ENCODE measurements at regions not wholly inside any gene's neighbourhood (a gene's known extent, or its start where the extent isn't known, plus 50 kb on each side); places are given as distances from the start of the nearest gene placed in this dataset.
A peak's percentile ranks its signal among the peaks of the same experiment; 100 is the strongest.

DNA sequence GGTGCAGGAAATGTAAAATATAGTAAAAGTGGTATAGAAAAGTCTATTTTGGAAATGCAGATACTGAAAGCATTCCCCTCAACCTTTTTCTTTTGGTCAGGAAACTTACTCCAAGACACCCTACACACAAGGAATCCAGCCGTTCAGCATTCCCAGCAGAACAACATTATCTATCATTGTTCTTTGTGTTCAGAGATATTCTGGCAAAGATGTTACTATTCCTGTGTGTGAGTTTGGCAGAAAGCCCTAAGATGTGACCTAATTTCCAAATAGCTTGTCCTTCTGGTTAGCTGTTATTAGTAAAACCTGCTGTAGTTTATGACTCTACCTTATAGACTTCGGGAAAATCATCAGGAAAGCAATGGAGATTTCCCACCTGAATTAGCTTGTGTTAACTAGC is 78.1 kb upstream of the PELI1 start:
- Histone ChIP-seq H3K4me3 (ENCODE audit: low read depth, low read length) (no peak overlapping the region), H3K27ac (ENCODE audit: low read depth, low read length) (no peak overlapping the region), H3K4me1 (ENCODE audit: control insufficient read depth, insufficient read depth, low read length) (peaks cover 44% of the 10 kb centered on the region)

DNA sequence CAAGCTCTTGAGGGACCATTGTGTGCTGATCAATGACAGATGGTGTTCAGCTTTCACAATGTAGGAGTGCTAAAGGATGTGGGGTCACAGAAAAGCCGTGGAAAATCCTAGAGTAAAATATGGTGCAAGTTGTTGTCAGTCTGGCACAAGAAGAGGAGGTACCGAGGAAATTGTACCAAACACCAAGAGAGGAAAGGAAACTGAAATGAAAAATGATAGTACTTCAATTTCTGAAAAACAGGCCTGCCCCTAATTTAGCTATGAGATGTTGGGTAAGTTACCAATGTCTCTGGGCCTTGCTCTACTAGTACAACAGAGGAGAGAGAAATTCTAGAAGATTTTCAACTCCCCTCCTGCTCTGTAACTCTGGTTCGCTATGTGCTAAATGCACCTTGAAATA is 78.8 kb upstream of the PELI1 start:
- H3K27me3 ChIP-seq (ENCODE audit: control insufficient read depth, insufficient read depth, low read length), result no peaks in the 10 kb centered on the region
- H3K27ac ChIP-seq (ENCODE audit: low read depth, low read length), result no peak overlapping the region
- peaks cover 46% of the 10 kb centered on the region for H3K4me1 ChIP-seq (ENCODE audit: control insufficient read depth, insufficient read depth, low read length)
- H3K4me3 ChIP-seq (ENCODE audit: low read depth, low read length), result no peak overlapping the region
- no peak overlapping the region for H3K9ac ChIP-seq (ENCODE audit: low read length)
- no peaks in the 10 kb centered on the region for H3K36me3 ChIP-seq (ENCODE audit: control insufficient read depth, insufficient read depth, low read length)
- no peaks in the 10 kb centered on the region for H3K9me3 ChIP-seq (ENCODE audit: control insufficient read depth, insufficient read depth, low read depth, low read length)

More for the DNA sequence above, 78.1 kb upstream of the PELI1 start:
- no peaks in the 10 kb centered on the region for H3K27me3 ChIP-seq (ENCODE audit: control insufficient read depth, insufficient read depth, low read length)
- no peaks in the 10 kb centered on the region for H3K9me3 ChIP-seq (ENCODE audit: control insufficient read depth, insufficient read depth, low read depth, low read length)
- H3K9ac ChIP-seq (ENCODE audit: low read length), result no peak overlapping the region
- H3K36me3 ChIP-seq (ENCODE audit: control insufficient read depth, insufficient read depth, low read length), result no peaks in the 10 kb centered on the region

DNA sequence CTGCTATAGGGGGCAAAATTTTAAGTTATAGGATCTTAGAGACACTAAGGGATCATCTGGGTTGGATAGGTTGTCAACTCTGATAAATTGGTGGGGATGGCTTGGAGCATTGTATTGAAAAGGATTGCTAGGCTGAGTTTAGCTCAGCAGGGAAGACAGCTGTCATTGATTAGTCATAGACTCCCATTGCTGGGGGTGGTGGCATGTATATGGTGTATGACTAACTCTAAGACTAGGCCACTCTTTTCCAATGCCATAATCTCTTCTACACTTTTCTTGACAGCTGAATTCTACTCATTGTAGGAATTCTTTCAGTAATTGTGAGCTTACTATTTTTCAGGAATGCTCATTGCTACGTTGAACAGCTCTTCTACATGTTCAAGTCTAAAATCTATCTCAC is 81.3 kb upstream of the PELI1 start:
- Histone ChIP-seq H3K4me1 (ENCODE audit: control insufficient read depth, insufficient read depth, low read length) (peaks cover 51% of the 10 kb centered on the region), H3K9me3 (ENCODE audit: control insufficient read depth, insufficient read depth, low read depth, low read length) (no peaks in the 10 kb centered on the region)

DNA sequence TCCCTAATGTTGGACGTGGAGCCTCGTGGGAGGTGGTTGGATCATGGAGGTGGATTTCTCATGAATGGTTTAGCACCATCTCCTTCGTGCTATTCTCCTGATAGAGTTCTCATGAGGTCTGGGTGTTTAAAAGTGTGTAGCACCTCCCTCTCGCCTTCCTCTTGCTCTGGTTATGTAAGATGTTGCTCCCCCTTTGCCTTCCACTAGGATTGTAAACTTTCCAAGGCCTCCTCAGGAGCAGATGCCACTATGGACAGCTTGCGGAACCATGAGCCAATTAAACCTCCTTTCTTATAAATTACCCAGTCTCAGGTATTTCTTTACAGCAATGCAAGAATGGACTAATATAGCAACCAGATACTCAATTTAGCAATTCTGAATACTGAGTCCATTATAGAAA is 82.4 kb upstream of the PELI1 start:
- no peak overlapping the region for H3K4me3 ChIP-seq (ENCODE audit: low read depth, low read length)
- H3K9me3 ChIP-seq (ENCODE audit: control insufficient read depth, insufficient read depth, low read depth, low read length), result no peaks in the 10 kb centered on the region
- no peaks in the 10 kb centered on the region for H3K27me3 ChIP-seq (ENCODE audit: control insufficient read depth, insufficient read depth, low read length)
- no peak overlapping the region for H3K27ac ChIP-seq (ENCODE audit: low read depth, low read length)
- H3K36me3 ChIP-seq (ENCODE audit: control insufficient read depth, insufficient read depth, low read length), result no peaks in the 10 kb centered on the region
- H3K9ac ChIP-seq (ENCODE audit: low read length), result no peak overlapping the region
- peaks cover 45% of the 10 kb centered on the region for H3K4me1 ChIP-seq (ENCODE audit: control insufficient read depth, insufficient read depth, low read length)

More for the DNA sequence above, 81.3 kb upstream of the PELI1 start:
- Histone ChIP-seq H3K27ac (ENCODE audit: low read depth, low read length) (no peak overlapping the region), H3K36me3 (ENCODE audit: control insufficient read depth, insufficient read depth, low read length) (no peaks in the 10 kb centered on the region), H3K4me3 (ENCODE audit: low read depth, low read length) (no peak overlapping the region), H3K27me3 (ENCODE audit: control insufficient read depth, insufficient read depth, low read length) (no peaks in the 10 kb centered on the region), H3K9ac (ENCODE audit: low read length) (no peak overlapping the region)

DNA sequence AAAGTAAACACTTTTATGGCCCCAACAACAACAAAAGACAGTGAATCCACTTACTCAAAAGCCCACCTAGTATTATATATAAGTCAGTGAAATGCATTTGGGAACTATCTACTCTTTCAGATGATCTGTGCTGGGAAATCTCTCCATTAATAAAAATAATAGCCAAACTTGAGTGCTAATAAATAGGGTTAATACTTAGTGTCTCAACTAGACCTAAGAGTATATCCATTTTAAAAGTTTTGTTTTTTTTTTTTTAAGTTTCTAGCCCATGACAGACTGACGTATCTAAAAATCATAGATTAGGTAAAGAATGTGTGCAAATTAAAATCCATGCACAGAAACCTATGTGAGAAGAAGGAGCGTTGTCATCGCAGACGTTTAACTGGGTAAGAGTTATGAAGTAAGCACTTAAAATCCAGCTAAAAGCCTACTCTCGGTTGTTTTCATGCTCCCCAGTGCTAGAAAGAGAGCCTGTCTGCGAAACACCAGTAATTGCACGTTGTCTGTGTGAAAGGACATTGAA is 83.4 kb upstream of the PELI1 start:
- Histone ChIP-seq H3K9ac (ENCODE audit: low read length) (peak overlapping the region; percentile 49), H3K27me3 (ENCODE audit: control insufficient read depth, insufficient read depth, low read length) (no peaks in the 10 kb centered on the region), H3K27ac (ENCODE audit: low read depth, low read length) (no peak overlapping the region), H3K4me1 (ENCODE audit: control insufficient read depth, insufficient read depth, low read length) (peaks cover 36% of the 10 kb centered on the region), H3K9me3 (ENCODE audit: control insufficient read depth, insufficient read depth, low read depth, low read length) (no peaks in the 10 kb centered on the region), H3K4me3 (ENCODE audit: low read depth, low read length) (peak overlapping the region; percentile 54), H3K36me3 (ENCODE audit: control insufficient read depth, insufficient read depth, low read length) (no peaks in the 10 kb centered on the region)

DNA sequence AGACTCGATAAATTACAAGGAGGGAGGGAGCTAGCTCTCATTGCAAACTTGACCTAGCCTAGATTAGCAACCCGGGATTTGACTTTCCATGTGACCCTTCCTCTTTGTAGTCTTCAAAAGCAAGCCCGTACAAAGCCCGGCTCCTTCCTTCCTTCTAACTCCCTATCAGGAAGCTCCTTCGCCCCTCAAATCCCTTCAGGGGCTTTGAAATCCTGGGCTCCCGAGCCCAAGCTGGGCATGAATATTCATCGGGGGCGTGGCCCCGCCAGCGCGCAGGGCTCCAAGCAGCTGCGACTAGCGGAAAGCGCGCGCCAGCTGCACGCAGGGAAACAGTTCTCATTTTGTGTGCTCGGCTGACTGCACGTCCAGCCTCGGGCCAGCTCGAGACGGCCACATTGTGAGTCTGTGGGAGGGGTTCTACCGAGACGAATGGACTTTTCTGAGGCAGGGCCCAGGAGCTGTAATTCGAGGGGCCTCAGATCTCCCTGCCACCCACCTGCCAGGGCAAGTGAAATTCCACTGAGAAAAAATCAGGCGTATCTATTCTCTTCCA is 84.0 kb upstream of the PELI1 start:
- Histone ChIP-seq H3K4me1 (ENCODE audit: control insufficient read depth, insufficient read depth, low read length) (peaks cover 36% of the 10 kb centered on the region), H3K9me3 (ENCODE audit: control insufficient read depth, insufficient read depth, low read depth, low read length) (no peaks in the 10 kb centered on the region), H3K4me3 (ENCODE audit: low read depth, low read length) (peak overlapping the region; percentile 54), H3K36me3 (ENCODE audit: control insufficient read depth, insufficient read depth, low read length) (no peaks in the 10 kb centered on the region), H3K9ac (ENCODE audit: low read length) (peak overlapping the region; percentile 49), H3K27ac (ENCODE audit: low read depth, low read length) (no peak overlapping the region), H3K27me3 (ENCODE audit: control insufficient read depth, insufficient read depth, low read length) (no peaks in the 10 kb centered on the region)

DNA sequence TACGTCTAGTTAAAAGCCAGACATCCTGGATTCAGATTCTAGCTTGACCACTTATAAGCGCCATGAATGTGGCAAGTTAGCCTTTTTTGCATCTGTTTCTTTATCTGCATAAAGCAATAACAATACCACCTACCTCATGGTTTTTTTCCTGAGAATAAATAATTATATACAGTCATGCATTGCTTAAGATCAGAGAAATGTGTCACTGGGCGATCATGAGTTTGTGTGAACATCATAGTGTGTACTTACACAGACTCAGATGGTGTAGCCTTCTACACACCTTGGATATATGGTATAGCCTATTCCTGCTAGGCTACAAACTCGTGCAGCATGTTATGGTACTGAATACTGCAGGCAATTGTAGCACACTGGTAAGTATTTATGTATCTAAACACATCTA is 84.7 kb upstream of the PELI1 start:
- Histone ChIP-seq H3K4me1 (ENCODE audit: control insufficient read depth, insufficient read depth, low read length) (peaks cover 36% of the 10 kb centered on the region), H3K27me3 (ENCODE audit: control insufficient read depth, insufficient read depth, low read length) (no peaks in the 10 kb centered on the region), H3K9ac (ENCODE audit: low read length) (peak overlapping the region; percentile 46), H3K4me3 (ENCODE audit: low read depth, low read length) (peak overlapping the region; percentile 54), H3K36me3 (ENCODE audit: control insufficient read depth, insufficient read depth, low read length) (no peaks in the 10 kb centered on the region), H3K27ac (ENCODE audit: low read depth, low read length) (no peak overlapping the region), H3K9me3 (ENCODE audit: control insufficient read depth, insufficient read depth, low read depth, low read length) (no peaks in the 10 kb centered on the region)

DNA sequence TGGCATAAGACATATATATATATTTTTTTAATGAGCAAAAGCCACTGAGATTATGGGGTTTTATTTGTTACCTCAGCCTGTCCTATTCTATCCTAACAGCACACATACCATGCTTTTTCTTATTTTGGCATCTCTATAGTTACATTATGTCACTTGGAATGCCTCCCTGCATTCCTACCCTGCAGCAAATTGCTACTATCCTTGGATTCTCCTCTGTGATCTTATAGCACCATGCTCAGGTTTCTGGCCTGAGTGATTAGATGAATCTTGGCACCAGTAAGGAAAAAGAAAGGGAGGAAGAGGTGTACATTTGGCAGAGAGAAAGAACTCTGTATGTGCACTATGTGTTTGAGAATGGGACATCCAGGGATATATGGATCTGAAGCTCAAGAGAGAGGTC is 86.3 kb upstream of the PELI1 start:
- Histone ChIP-seq H3K27me3 (ENCODE audit: control insufficient read depth, insufficient read depth, low read length) (no peaks in the 10 kb centered on the region), H3K9ac (ENCODE audit: low read length) (no peak overlapping the region), H3K36me3 (ENCODE audit: control insufficient read depth, insufficient read depth, low read length) (no peaks in the 10 kb centered on the region), H3K27ac (ENCODE audit: low read depth, low read length) (no peak overlapping the region), H3K9me3 (ENCODE audit: control insufficient read depth, insufficient read depth, low read depth, low read length) (no peaks in the 10 kb centered on the region), H3K4me3 (ENCODE audit: low read depth, low read length) (no peak overlapping the region), H3K4me1 (ENCODE audit: control insufficient read depth, insufficient read depth, low read length) (peaks cover 35% of the 10 kb centered on the region)

DNA sequence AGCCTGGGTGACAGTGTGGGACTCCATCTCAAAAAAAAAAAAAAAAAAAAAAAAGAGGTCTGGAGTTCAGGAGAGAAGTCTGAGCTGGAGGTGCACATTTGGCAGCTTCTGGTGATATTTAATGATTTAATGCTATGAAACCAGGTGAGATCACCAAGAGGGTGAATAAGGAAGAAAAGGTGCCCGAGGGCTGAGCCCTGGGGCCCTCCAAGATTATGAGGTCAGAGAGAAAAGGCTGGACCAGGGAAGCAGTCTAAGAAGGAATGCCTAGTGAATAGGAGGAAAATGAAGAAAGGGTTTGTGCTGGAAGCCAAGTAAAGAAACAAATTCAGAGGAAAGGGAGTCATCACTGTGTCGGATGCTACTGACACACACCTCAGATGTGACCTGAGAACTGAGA is 88.0 kb upstream of the PELI1 start:
- Histone ChIP-seq H3K36me3 (ENCODE audit: control insufficient read depth, insufficient read depth, low read length) (no peaks in the 10 kb centered on the region), H3K4me1 (ENCODE audit: control insufficient read depth, insufficient read depth, low read length) (peaks cover 26% of the 10 kb centered on the region), H3K27ac (ENCODE audit: low read depth, low read length) (no peak overlapping the region), H3K9me3 (ENCODE audit: control insufficient read depth, insufficient read depth, low read depth, low read length) (no peaks in the 10 kb centered on the region), H3K9ac (ENCODE audit: low read length) (no peak overlapping the region), H3K27me3 (ENCODE audit: control insufficient read depth, insufficient read depth, low read length) (no peaks in the 10 kb centered on the region), H3K4me3 (ENCODE audit: low read depth, low read length) (no peak overlapping the region)

DNA sequence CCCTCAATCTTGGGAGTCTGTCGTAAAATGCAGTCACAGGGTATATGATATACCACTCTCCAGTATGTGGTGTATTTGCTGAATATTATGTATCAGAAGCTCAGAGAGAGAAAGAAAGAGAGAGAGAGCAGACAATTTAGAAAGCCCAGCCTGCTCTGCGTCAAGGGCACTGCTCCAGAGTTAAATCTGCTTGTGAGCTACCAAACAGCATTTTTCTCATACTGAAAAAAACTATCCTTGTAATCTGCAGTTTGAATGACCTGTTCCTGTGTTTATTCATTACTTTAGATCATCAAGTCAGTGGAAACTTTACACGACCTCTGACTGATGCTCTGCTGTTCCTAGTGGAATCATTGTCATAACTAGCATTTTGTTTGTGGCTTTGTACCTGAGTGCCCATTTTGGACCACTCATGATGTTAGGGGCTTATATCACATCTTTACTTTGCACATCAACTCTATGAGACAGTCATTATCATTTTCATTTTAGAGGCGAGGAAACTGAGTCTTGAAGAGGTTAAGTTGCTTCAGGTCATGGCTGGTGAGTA is 89.2 kb upstream of the PELI1 start:
- Histone ChIP-seq H3K9me3 (ENCODE audit: control insufficient read depth, insufficient read depth, low read depth, low read length) (no peaks in the 10 kb centered on the region), H3K36me3 (ENCODE audit: control insufficient read depth, insufficient read depth, low read length) (no peaks in the 10 kb centered on the region), H3K27me3 (ENCODE audit: control insufficient read depth, insufficient read depth, low read length) (no peaks in the 10 kb centered on the region), H3K4me1 (ENCODE audit: control insufficient read depth, insufficient read depth, low read length) (peaks cover 18% of the 10 kb centered on the region), H3K4me3 (ENCODE audit: low read depth, low read length) (no peak overlapping the region), H3K9ac (ENCODE audit: low read length) (no peak overlapping the region), H3K27ac (ENCODE audit: low read depth, low read length) (no peak overlapping the region)

DNA sequence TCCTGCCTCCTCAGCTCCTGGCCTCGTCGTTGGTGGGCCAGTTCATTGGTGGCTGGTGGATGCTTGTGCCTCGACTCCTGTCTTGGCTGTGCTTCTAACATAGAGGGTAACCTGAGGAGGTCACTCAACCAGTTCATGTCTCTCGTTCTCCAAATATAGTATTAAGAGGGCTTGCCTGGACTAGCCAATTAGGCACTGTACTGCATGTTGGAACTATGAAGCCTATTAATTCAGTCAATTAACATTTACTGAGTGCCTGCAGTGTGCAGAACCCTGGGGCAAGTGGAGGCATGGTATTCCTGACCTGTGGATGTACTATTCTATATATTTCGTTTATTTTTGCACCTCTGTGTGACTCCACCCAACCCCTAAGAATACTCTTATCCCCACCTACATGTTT is 89.9 kb upstream of the PELI1 start:
- H3K4me3 ChIP-seq (ENCODE audit: low read depth, low read length), result no peak overlapping the region

More for the DNA sequence above, 89.9 kb upstream of the PELI1 start:
- H3K27ac ChIP-seq (ENCODE audit: low read depth, low read length), result no peak overlapping the region
- no peaks in the 10 kb centered on the region for H3K27me3 ChIP-seq (ENCODE audit: control insufficient read depth, insufficient read depth, low read length)
- no peaks in the 10 kb centered on the region for H3K36me3 ChIP-seq (ENCODE audit: control insufficient read depth, insufficient read depth, low read length)
- H3K9me3 ChIP-seq (ENCODE audit: control insufficient read depth, insufficient read depth, low read depth, low read length), result no peaks in the 10 kb centered on the region
- no peak overlapping the region for H3K9ac ChIP-seq (ENCODE audit: low read length)
- H3K4me1 ChIP-seq (ENCODE audit: control insufficient read depth, insufficient read depth, low read length), result peaks cover 15% of the 10 kb centered on the region; the same call in 1 of the 2 replicates
